ENCODE measurements at regions not wholly inside any gene's neighbourhood (a gene's known extent, or its start where the extent isn't known, plus 50 kb on each side); places are given as distances from the start of the nearest gene placed in this dataset.

- H3K4me1 ChIP-seq (ENCODE audit: insufficient read depth, low read length): no peaks in the 10 kb centered on the region
- no peak overlapping the region for H3K4me3 ChIP-seq (ENCODE audit: low read length)
- no peaks in the 10 kb centered on the region for H3K9me3 ChIP-seq (ENCODE audit: low read depth, low read length)
- H3K27me3 ChIP-seq (ENCODE audit: insufficient read depth, low read length): no peaks in the 10 kb centered on the region
Observed at GRCh38 chr10:10540398-10540797, 477.3 kb upstream of the CELF2 start.

GRCh38 chr10:10542477-10542876, 475.2 kb upstream of the CELF2 start:
- Histone ChIP-seq H3K27me3 (ENCODE audit: insufficient read depth, low read length) (no peaks in the 10 kb centered on the region), H3K9me3 (ENCODE audit: low read depth, low read length) (no peaks in the 10 kb centered on the region), H3K4me1 (ENCODE audit: insufficient read depth, low read length) (no peaks in the 10 kb centered on the region), H3K4me3 (ENCODE audit: low read length) (no peak overlapping the region)

- Histone ChIP-seq H3K4me1 (ENCODE audit: insufficient read depth, low read length) (no peaks in the 10 kb centered on the region), H3K9me3 (ENCODE audit: low read depth, low read length) (no peaks in the 10 kb centered on the region)
Observed at GRCh38 chr10:10544890-10545289, 472.8 kb upstream of the CELF2 start.

GRCh38 chr10:10545771-10546170, 471.9 kb upstream of the CELF2 start:
- no peaks in the 10 kb centered on the region for H3K27me3 ChIP-seq (ENCODE audit: insufficient read depth, low read length)
- no peaks in the 10 kb centered on the region for H3K4me1 ChIP-seq (ENCODE audit: insufficient read depth, low read length)
- no peaks in the 10 kb centered on the region for H3K9me3 ChIP-seq (ENCODE audit: low read depth, low read length)
- no peak overlapping the region for H3K4me3 ChIP-seq (ENCODE audit: low read length)

More at GRCh38 chr10:10544890-10545289, 472.8 kb upstream of the CELF2 start:
- H3K4me3 ChIP-seq (ENCODE audit: low read length): no peak overlapping the region
- H3K27me3 ChIP-seq (ENCODE audit: insufficient read depth, low read length): no peaks in the 10 kb centered on the region

- Histone ChIP-seq H3K27me3 (ENCODE audit: insufficient read depth, low read length) (no peaks in the 10 kb centered on the region), H3K4me1 (ENCODE audit: insufficient read depth, low read length) (no peaks in the 10 kb centered on the region), H3K4me3 (ENCODE audit: low read length) (no peak overlapping the region), H3K9me3 (ENCODE audit: low read depth, low read length) (no peaks in the 10 kb centered on the region)
Observed at GRCh38 chr10:10551596-10552301, 465.9 kb upstream of the CELF2 start.

GRCh38 chr10:10552948-10553347, 464.7 kb upstream of the CELF2 start:
- H3K9me3 ChIP-seq (ENCODE audit: low read depth, low read length): no peaks in the 10 kb centered on the region
- no peaks in the 10 kb centered on the region for H3K27me3 ChIP-seq (ENCODE audit: insufficient read depth, low read length)
- H3K4me3 ChIP-seq (ENCODE audit: low read length): no peak overlapping the region
- H3K4me1 ChIP-seq (ENCODE audit: insufficient read depth, low read length): no peaks in the 10 kb centered on the region

- no peaks in the 10 kb centered on the region for H3K27me3 ChIP-seq (ENCODE audit: insufficient read depth, low read length)
- H3K4me3 ChIP-seq (ENCODE audit: low read length): no peak overlapping the region
- H3K9me3 ChIP-seq (ENCODE audit: low read depth, low read length): no peaks in the 10 kb centered on the region
- H3K4me1 ChIP-seq (ENCODE audit: insufficient read depth, low read length): no peaks in the 10 kb centered on the region
Observed at GRCh38 chr10:10564081-10564794, 453.4 kb upstream of the CELF2 start.

GRCh38 chr10:10576937-10577336, 440.7 kb upstream of the CELF2 start:
- H3K4me3 ChIP-seq (ENCODE audit: low read length): no peak overlapping the region
- H3K4me1 ChIP-seq (ENCODE audit: insufficient read depth, low read length): no peaks in the 10 kb centered on the region
- no peaks in the 10 kb centered on the region for H3K27me3 ChIP-seq (ENCODE audit: insufficient read depth, low read length)
- H3K9me3 ChIP-seq (ENCODE audit: low read depth, low read length): no peaks in the 10 kb centered on the region

GRCh38 chr10:10579709-10580108, 438.0 kb upstream of the CELF2 start:
- no peaks in the 10 kb centered on the region for H3K4me1 ChIP-seq (ENCODE audit: insufficient read depth, low read length)
- H3K9me3 ChIP-seq (ENCODE audit: low read depth, low read length): no peaks in the 10 kb centered on the region
- no peaks in the 10 kb centered on the region for H3K27me3 ChIP-seq (ENCODE audit: insufficient read depth, low read length)
- H3K4me3 ChIP-seq (ENCODE audit: low read length): no peak overlapping the region

GRCh38 chr10:10584161-10584560, 433.5 kb upstream of the CELF2 start:
- H3K27me3 ChIP-seq (ENCODE audit: insufficient read depth, low read length): no peaks in the 10 kb centered on the region
- H3K4me1 ChIP-seq (ENCODE audit: insufficient read depth, low read length): no peaks in the 10 kb centered on the region
- H3K9me3 ChIP-seq (ENCODE audit: low read depth, low read length): no peaks in the 10 kb centered on the region
- H3K4me3 ChIP-seq (ENCODE audit: low read length): no peak overlapping the region

GRCh38 chr10:10587744-10588393, 429.8 kb upstream of the CELF2 start:
- no peak overlapping the region for H3K4me3 ChIP-seq (ENCODE audit: low read length)
- peaks cover 4% of the 10 kb centered on the region for H3K27me3 ChIP-seq (ENCODE audit: insufficient read depth, low read length)

GRCh38 chr10:10589540-10590303, 427.9 kb upstream of the CELF2 start:
- Histone ChIP-seq H3K4me1 (ENCODE audit: insufficient read depth, low read length) (no peaks in the 10 kb centered on the region), H3K27me3 (ENCODE audit: insufficient read depth, low read length) (peaks cover 4% of the 10 kb centered on the region), H3K9me3 (ENCODE audit: low read depth, low read length) (no peaks in the 10 kb centered on the region), H3K4me3 (ENCODE audit: low read length) (no peak overlapping the region)

More at GRCh38 chr10:10587744-10588393, 429.8 kb upstream of the CELF2 start:
- Histone ChIP-seq H3K9me3 (ENCODE audit: low read depth, low read length) (no peaks in the 10 kb centered on the region), H3K4me1 (ENCODE audit: insufficient read depth, low read length) (no peaks in the 10 kb centered on the region)

GRCh38 chr10:10591715-10592341, 425.8 kb upstream of the CELF2 start:
- no peak overlapping the region for H3K4me3 ChIP-seq (ENCODE audit: low read length)

GRCh38 chr10:10596256-10596655, 421.4 kb upstream of the CELF2 start:
- Histone ChIP-seq H3K4me1 (ENCODE audit: insufficient read depth, low read length) (no peaks in the 10 kb centered on the region), H3K4me3 (ENCODE audit: low read length) (no peak overlapping the region), H3K27me3 (ENCODE audit: insufficient read depth, low read length) (no peaks in the 10 kb centered on the region), H3K9me3 (ENCODE audit: low read depth, low read length) (no peaks in the 10 kb centered on the region)

More at GRCh38 chr10:10591715-10592341, 425.8 kb upstream of the CELF2 start:
- no peaks in the 10 kb centered on the region for H3K4me1 ChIP-seq (ENCODE audit: insufficient read depth, low read length)
- H3K27me3 ChIP-seq (ENCODE audit: insufficient read depth, low read length): peaks cover 4% of the 10 kb centered on the region
- no peaks in the 10 kb centered on the region for H3K9me3 ChIP-seq (ENCODE audit: low read depth, low read length)

All from mononuclear cell (primary cell).